CD4-positive, alpha-beta T cell treated with Interleukin-1 beta for 1 hour (primary cell): ENCODE measurements at regions not wholly inside any gene's neighbourhood (a gene's known extent, or its start where the extent isn't known, plus 50 kb on each side); places are given as distances from the start of the nearest gene placed in this dataset.

ENCODE experiments used
- DNase-seq, 2 donors: peaks; one replicate each; pipeline ENCODE4 v3.0.0-alpha.2; 2020 to 2022

DNA sequence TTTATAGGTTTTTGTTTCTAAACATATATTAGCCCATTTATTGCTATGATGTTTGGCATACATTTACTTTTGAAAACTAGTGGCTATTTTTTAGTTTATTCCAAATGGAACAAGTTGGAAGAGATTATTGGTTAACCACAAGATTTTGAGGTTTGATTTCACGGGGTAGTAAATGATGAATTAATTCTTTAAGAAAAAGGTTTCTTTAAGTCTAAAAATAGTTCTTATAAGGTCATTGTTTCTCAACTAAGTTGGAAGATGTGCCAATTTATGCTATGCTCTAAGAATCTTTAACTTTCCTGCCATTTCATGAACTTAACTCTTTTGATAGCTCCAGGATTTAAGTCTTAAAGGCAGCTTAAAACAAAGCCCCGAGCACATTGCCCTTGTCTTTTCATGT is 183.8 kb downstream of the LMO4 start:
- DNase-seq, result no peak

- no peak for DNase-seq
These were observed 184.6 kb downstream of the LMO4 start for GRCh38 chr1:87513255-87513654.

GRCh38 chr1:87513966-87514660 is 185.4 kb downstream of the LMO4 start:
- no peak for DNase-seq

- DNase-seq, result no peak
These were observed 187.1 kb downstream of the LMO4 start for GRCh38 chr1:87515781-87516180.

DNA sequence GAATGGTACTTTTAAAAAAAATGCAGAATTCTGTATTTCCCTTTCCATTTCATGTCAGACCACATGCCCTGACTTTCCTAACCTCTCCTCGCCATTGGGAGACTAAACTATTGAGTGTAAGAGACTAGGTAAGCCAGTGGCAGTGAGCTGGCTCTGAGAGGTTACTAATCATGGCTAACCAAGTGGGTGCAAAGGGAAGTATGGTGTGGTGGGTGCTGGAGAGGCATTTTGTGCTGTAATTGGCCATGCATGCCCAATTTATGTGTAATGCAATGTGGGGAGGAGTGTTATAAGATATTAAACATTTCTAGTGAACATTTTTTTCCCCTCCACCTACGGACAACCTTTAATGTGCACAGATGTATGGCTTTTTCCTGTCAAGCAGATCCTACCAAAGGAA is 190.1 kb downstream of the LMO4 start:
- DNase-seq, result no peak

- DNase-seq, result no peak
These were observed 192.8 kb downstream of the LMO4 start for GRCh38 chr1:87521452-87521851.

DNA sequence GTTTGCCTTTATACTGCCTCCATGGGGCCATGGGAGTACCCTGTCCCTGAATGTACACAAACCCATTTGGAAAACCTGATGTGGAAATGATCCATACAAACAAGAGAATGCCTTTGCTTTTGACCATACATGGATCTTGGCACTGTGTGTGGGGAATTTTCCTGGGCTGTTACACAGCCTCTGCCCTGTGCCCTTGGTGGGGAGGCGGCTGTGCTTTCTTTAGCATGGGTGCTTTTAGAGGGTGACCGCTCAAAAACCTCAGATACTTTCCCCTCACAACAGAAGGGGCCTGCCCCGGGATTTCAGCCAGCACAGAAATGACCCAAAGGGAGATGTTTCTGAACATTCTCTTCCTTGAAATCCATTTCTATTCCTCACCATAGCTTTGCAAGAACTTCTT is 194.8 kb downstream of the LMO4 start:
- no peak for DNase-seq

DNA sequence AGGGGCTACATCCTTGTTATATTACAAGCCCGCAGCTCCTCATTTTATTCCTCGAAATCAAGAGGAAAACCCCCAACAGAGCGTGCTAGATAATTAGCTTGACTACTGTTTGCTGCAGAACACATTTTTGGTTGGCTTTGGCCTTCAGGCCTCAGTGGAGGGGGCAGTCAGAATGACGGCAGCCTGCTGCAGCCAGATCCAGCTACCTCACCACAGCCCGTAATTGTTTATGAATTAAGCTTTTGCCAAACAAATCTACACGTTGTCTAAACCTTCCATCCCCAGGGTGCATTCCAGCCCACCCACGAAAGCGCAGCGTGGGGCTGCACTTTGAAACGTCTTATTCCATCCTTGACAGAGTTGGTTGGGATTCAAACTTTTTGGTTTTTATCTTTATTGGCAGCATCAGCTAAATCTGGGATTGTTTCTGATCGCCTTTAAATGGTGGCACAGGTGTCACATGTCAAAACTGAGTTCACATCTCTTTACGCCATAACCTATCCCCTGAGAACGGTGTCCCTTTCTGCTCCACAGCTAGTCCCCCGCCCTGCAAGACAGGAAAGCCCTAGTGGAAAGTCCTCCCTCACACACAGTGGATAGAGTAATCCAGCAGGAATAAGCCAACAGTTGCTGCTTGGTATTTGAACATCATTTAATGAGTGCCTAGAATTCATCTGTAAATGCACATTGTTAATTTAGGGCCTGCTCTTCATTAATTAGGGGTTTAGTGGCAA is 195.5 kb downstream of the LMO4 start:
- no peak for DNase-seq

- DNase-seq, result no peak
These were observed 200.3 kb downstream of the LMO4 start for GRCh38 chr1:87528754-87529517.

- DNase-seq, result no peak
These were observed 201.5 kb downstream of the LMO4 start for GRCh38 chr1:87530042-87530807.

GRCh38 chr1:87535551-87535950 is 206.9 kb downstream of the LMO4 start:
- DNase-seq, result no peak

GRCh38 chr1:87539147-87539546 is 210.5 kb downstream of the LMO4 start:
- DNase-seq, result no peak

DNA sequence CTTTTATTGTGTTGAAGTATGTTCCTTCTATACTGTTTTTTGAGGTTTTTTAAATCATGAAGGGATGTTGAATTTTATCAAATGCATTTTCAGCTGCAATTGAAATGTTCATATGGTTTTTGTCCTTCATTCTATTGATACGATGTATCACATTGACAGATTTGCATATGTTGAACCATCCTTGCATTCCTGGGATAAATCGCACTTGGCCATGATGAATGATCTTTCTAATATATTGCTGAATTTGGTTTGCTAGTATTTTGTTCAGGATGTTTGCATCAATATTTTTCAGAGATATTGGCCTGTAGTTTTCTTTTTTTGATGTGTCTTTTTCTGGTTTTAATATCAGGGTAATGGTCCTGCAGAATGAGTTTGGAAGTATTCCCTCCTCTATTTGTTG is 214.0 kb downstream of the LMO4 start:
- no peak for DNase-seq

DNA sequence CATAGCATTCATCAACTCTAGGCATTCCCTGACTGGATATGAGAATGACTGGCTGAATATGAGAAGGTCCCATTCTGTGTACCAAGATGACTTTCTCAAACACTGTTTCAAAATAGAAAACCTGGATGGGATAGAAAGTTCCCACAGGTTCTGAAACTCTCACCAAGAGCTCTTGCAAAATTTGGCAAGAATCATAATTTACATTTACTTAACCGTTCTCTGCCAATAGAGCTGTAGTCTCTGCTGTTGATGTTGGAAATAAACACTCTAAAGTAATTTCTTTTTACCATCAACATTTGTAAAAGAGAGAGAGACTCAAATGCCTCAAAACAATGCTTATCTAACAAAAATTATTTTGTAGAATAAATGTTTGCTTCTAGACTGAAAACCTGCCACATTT is 221.1 kb downstream of the LMO4 start:
- DNase-seq, result no peak

DNA sequence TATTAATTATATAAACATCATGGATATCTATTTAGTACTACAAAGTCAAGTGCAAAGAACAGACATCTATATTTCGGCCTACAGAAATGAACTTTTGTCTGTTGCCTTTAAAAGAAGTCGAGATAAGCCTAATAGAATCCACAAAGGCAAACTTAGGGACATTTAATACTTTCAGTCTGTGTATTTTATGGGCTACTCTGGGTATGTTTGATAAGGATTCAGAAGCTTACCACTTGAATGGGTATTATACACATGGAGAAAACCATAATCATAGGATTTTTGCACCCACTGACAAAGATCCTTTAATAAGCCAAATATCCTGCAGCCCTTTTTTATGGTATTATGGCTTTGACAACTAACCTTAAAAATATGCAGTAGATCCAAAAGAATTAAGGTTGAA is 224.8 kb downstream of the LMO4 start:
- no peak for DNase-seq

- DNase-seq, result no peak
These were observed 226.7 kb downstream of the LMO4 start for GRCh38 chr1:87555366-87555765.

GRCh38 chr1:87556326-87556725 is 227.6 kb downstream of the LMO4 start:
- DNase-seq, result no peak

DNA sequence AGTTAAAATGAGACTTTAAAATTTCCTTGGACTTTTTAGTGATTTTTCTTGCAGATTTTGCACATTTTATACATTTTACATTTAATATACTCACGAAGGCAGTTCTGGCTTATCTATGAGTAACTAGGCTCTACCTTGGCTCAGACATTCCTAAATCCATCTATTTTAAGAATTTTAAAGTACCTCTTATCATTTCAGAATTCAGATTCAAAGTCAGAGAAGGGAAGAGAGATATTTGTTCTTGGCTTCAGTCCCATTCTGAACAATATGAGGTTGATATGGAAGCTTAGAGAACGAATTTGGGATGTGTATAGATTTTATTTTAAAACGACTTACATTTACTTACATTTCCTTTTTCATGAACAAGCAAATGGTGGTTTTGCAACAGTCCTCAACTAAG is 230.2 kb downstream of the LMO4 start:
- no peak for DNase-seq

DNA sequence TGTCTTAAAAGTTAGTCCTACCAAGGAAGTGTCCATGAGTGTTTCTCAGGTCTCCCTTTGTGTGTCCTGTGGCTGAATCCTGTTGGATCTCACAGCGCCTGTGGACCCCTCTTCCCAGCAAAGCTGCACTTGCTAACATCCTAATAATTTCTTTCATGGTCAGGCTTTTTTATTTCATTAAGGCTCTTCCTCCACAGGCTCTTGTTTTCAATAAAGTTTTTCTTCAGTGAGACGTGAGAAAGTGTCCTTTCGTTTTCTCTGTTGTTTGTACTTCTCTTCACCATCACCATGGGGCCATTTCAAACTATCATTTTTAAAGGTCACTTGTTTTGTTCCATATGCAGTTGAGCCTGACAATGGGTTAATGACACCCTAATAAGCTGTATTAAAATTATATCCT is 231.5 kb downstream of the LMO4 start:
- DNase-seq, result no peak

GRCh38 chr1:87560601-87561360 is 232.1 kb downstream of the LMO4 start:
- DNase-seq, result no peak

- no peak for DNase-seq
These were observed 234.5 kb downstream of the LMO4 start for GRCh38 chr1:87563211-87563610.

DNA sequence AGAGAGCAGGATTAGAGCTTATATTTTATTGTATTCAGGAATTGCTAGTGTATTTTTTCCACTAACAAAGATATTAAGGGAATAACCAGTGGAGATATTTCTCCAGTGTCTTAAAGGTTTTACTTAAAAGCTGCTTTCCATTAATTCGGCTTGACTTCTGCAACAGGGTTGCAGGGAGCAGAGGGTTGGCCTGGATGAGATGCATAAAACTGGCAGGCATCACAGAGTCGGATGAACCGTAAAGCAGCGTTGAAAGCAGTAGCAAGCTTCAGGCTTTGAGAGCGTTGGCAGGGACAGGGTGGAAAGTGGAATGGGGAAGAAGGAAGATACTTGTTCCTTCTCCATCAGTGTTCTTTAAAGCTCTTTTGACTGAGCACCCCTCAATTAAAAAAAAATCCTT is 237.2 kb downstream of the LMO4 start:
- DNase-seq, result no peak
